Activated CD4-positive, alpha-beta T cell treated with anti-CD3 and anti-CD28 coated beads for 4 hours (primary cell): ENCODE measurements at regions not wholly inside any gene's neighbourhood (a gene's known extent, or its start where the extent isn't known, plus 50 kb on each side); places are given as distances from the start of the nearest gene placed in this dataset.

Source experiments
- DNase-seq, 2 donors: peaks; one replicate each; pipeline ENCODE4 v3.0.0-alpha.2; 2020

GRCh38 chr4:123956204-123956603 lies 559.6 kb downstream of the SPRY1 start:
- DNase-seq: no peak

GRCh38 chr4:123966990-123967769 lies 570.6 kb downstream of the SPRY1 start:
- DNase-seq: no peak

- DNase-seq: no peak
These were observed 575.4 kb downstream of the SPRY1 start for GRCh38 chr4:123972031-123972430.

GRCh38 chr4:123974386-123975149 lies 578.0 kb downstream of the SPRY1 start:
- DNase-seq: no peak

- no peak for DNase-seq
These were observed 579.7 kb downstream of the SPRY1 start for GRCh38 chr4:123976285-123976684.

- DNase-seq: no peak
These were observed 580.2 kb downstream of the SPRY1 start for GRCh38 chr4:123976819-123977218.

- no peak for DNase-seq
These were observed 581.1 kb downstream of the SPRY1 start for GRCh38 chr4:123977641-123978081.

- DNase-seq: no peak
These were observed 582.0 kb downstream of the SPRY1 start for GRCh38 chr4:123978637-123979036.

GRCh38 chr4:123980736-123981300 lies 584.2 kb downstream of the SPRY1 start:
- no peak for DNase-seq

- DNase-seq: no peak
These were observed 588.3 kb downstream of the SPRY1 start for GRCh38 chr4:123984886-123985285.

GRCh38 chr4:123986268-123986798 lies 589.7 kb downstream of the SPRY1 start:
- DNase-seq: no peak

- no peak for DNase-seq
These were observed 590.8 kb downstream of the SPRY1 start for GRCh38 chr4:123987408-123987807.

- DNase-seq: no peak
These were observed 593.8 kb downstream of the SPRY1 start for GRCh38 chr4:123990310-123990870.

- DNase-seq: no peak
These were observed 598.3 kb downstream of the SPRY1 start for GRCh38 chr4:123994917-123995316.

GRCh38 chr4:123995936-123996335 lies 599.3 kb downstream of the SPRY1 start:
- DNase-seq: no peak

- no peak for DNase-seq
These were observed 600.3 kb downstream of the SPRY1 start for GRCh38 chr4:123996718-123997510.

GRCh38 chr4:123997776-123998449 lies 601.3 kb downstream of the SPRY1 start:
- DNase-seq: no peak

GRCh38 chr4:124000233-124000632 lies 603.6 kb downstream of the SPRY1 start:
- no peak for DNase-seq

GRCh38 chr4:124015766-124016165 lies 619.2 kb downstream of the SPRY1 start:
- no peak for DNase-seq

GRCh38 chr4:124017185-124017785 lies 620.7 kb downstream of the SPRY1 start:
- no peak for DNase-seq
